ENCODE measurements at regions not wholly inside any gene's neighbourhood (a gene's known extent, or its start where the extent isn't known, plus 50 kb on each side); places are given as distances from the start of the nearest gene placed in this dataset.

DNA sequence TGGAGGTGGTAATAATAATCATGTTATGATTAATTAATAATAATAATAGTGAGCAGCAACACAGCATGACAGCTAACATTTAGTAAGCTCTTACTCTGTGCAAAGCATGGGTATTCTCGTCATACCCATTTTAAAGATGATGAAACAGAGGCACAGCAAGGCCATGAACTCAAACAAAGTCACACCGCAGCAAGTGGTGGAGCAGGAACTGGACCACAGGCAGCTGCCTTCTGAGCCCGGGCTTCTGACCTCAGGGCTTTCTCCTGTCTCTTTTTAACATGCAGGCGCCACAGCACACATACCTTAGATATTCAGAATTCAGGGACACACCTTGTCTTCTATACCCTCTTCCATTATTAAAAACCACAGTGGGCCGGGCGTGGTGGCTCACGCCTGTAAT lies 50.7 kb upstream of the SPATA12 start:
- no peak for DNase-seq

DNA sequence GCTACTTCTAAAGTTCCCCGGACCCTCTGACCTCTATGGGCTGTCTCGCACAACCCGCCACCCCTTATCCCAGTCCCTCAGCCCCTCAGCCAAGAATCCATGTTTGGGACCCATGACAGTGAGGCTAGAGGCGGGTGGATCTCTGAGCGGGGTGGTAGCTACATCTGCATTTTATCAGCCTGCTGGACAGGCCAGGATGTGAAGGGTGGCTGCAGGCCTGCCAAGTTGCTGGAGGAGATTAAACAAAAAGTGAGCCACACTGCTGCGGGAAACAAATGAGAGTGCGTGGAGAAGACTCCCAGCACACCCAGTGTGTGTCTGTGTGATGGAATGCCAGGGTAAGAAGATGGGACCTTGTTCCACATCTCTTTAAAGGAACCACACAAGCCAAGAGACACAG lies 51.1 kb upstream of the SPATA12 start:
- no peak for DNase-seq

DNA sequence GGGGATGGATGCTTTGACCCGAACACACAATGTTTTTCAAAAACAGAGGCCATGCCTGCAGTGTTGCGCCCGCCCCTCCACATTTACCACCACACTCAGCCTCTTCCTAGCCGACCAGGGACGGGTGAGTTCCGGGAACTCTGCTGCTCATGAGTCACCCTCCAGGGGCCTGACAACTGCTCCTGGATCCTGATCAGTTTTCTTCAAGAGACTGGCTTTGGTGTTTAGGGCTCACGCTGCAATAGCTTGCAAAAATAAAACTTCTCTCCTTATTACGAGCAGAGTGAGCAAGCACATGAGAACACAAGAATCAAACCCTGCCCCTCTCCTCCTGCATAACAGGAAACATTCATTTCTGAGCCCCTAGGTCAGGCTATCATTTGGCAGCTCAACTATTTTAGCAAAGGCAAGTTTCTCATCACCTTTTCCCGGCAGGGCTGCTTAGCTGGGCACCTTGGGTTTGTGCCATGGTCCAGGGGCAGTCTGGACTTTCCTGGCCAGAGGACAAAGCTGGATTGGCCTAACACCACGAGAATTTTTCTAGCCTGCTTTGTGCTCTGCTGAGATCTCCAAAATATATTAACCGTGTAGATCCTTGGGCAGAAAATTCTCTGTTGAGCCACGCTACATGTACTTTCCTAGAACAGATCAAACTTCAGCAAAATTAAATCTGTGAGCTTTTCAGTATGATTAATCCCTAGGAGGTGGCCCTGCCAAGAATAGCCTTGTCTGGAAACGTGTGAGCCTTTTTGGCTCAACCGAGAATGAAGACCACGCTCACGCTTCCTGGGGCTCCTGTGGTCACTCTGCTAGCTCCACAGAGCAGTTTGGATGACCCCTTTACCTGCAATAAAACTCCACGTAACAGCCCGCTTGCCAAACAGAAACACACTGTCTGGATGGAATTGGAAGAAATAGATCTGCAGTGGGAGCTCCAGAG lies 52.7 kb upstream of the SPATA12 start:
- no peak for DNase-seq

DNA sequence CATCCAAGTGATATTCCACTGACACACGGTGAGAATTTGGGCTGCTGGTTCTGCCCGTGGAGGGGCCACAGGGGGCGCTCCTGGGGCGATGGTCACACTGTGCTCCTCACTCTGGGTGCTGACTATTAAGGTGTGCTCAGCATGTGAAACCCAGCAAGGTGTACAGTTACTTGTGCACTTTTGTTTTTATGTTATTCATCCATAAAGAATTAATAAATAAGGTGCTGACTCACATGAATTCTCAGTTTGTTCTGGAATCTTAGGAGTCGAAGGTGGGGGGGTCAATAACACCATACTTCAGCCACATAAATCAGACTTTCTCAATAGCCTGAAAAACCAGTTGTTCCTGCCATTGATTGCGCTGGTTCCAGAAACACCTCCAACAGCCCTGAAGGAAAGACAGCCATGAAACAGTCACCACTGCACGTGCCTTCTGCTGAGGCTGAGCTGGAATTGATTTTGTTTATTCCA lies 53.5 kb upstream of the SPATA12 start:
- no peak for DNase-seq

DNA sequence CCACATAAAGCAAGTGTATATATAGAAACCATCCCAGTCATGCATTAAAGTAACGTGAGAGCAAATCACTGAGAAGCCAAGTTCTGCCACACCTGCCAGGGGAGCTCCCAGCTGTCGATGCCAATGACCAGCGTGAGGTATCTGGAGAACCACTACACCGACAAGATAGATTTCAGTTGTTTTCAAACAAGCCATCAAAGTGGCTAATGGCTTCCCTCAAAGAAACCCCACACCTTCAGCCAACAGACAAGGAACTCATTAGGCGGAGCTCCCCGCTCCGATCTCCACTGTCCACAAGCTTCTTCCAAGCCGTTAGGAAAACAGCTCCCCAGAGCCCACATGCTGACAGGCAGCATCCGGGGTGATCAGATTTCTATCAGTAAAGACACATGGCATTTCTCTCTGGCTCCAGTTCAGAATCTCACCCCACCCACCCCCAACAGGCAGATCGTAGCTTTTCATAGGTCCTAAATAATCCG lies 54.2 kb upstream of the SPATA12 start:
- DNase-seq = no peak

DNA sequence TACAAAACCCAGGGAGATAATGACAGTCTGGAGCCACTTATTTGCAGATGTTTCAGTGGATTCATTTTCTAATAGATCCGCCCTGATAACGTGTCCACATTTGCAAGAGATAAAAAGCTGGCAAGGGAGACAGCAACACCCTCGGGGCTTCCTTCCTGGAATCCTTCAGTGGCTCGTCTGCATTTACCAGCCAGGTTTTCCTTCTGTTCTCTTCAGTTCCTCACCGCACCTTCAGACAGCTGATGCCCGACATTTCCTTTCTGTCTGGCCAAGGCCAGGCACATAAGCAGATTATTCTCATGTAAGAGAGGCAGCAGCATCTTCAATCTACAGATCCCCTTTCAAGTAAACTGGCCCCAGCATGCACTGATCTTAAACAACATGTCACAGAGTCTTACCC lies 56.2 kb upstream of the SPATA12 start:
- DNase-seq = no peak

DNA sequence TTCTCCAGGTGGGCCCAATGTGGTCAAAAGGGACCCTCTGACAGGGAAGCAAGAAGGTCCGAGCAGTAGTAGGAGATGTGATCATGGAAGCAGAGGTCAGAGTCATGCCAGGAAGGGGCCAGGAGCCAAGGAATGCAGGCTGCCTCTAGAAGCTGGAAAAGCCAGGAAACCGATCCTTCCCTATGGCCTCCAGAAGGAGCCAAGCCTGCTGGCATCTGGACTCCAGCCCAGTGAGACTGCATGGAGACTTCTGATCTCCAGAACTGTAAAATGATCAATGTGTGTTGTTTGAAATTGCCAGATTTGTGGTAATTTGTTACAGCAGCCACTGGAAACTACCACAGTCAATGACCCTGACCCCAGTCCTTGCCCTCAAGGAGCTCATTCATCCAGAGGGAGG lies 56.8 kb upstream of the SPATA12 start:
- no peak for DNase-seq

DNA sequence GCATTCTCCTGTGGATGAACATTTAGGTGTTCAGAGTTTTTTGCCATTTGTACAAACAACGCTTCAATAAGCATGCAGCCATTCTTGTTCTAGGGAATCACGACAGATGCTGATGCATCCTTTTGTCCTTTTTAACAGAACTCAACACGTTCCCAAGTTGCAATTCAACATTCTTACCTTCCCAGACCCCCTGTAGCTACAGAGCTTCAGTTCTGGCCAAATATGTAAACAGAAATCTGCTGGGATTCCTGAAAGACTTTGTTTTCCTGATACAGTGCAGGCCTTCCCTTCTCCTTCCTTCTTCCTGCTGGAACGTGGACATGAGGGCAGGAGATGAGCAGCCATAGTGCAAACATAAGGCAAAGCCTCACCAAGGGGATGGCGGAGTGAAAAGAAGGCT lies 59.1 kb upstream of the SPATA12 start:
- no peak for DNase-seq

DNA sequence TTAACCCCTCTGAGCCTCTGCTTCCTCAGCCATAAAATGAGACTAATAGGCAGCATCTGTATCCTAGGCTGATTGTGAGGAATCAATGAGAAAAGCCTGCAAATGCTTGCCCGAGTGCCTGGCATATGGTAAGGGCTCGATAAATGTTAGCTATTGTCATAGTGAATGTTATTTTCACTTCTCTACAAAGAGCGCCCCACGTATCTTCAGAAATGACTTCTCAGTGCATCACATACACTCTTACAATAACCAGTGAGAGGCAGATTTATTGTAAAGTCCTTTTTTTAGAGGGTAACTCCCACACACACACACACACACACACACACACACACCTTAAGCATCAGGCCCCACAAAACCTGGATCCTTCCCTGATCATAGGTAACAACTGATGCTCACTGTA lies 60.5 kb upstream of the SPATA12 start:
- no peak for DNase-seq

DNA sequence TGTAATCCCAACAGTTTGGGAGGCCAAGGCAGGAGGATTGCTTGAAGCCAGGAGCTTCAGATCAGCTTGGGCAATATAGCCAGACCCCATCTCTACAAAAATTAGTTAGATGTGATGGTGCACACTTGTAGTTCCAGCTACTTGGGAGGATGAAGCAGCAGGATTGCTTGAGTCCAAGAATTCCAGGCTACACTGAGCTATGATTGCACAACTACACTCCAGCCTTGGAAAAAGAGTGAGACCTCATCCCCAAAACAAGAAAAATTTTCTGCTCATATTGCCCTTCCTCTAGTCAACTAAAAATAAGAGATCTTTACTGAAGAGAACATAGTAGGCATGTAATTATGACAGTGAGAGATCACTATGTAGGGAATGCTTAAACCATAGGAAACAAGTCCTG lies 60.9 kb upstream of the SPATA12 start:
- DNase-seq = no peak

DNA sequence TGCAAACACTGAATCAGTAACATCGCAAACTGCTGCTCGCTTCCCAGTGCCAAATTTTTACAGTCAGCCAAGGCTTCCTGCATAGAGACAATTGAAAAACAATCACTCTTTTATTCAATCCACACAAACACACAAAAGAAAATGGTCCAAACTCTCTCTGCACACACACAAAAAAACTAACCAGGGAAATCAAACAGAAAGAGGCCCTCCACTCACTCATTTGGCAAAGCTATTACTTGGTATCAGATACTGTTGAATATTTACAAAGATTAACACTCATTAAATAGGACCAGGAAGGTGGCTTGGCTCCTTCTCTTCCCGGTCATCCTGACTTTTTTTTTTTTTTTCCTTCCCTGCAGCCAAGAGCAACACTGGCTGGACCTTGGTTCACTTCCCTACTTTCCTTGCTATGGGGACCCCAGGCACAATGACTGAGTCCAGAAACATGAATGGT lies 62.4 kb upstream of the SPATA12 start:
- DNase-seq = no peak

DNA sequence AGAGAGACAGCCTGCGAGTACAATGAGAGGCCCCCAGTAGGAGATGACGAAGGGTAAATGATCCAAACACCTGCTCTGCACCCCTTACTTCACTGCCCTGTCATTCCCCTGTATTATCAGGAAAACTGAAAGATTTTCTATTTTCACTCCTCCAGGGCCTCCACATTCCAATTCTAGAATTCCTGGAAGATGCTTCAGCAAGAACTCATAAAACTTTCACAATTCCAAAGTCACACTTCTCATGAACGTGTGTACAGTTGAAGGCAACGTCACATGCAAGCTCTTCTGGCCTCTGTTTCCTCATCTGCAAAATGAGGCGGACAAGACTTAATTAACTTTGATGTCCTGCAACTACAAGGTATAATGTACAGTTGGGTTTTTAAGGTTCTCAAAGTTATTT lies 62.8 kb upstream of the SPATA12 start:
- no peak for DNase-seq

DNA sequence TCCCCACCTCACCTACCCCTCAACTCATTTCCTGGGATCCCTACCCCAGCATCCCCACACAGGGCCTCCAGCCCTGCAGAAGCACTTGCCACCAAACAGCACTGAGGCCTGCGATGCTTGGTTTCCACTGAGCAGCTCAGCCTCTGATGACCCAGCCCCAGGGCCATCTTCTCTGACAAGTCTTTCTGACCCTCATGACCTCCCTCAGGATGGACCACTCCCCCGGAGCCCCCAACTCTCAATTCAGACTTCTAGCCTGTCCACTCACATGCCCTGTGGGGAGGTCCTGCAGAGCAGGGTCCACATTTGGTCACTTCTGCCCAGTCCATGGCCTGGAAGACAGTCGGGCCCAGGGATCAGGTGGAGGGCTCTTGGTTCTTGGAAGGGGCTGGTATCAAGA lies 63.4 kb upstream of the SPATA12 start:
- no peak for DNase-seq

DNA sequence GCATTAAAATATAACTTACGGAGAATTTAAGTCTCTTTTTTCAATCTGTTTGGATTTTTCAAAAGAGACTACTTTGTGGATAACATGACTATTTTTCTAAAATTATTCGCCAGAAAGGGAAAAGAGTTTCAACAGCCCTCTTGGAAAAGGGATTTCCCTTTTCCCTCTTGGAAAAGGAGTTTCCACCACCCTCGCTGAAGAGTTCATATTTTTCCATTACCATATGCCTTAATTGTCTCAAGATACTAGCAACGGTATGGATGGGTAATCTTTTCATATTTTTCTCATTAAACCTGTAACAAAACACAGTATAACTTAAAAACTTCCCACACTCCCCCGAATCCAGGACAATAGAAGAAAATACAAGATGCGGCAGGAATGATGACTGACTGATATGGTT lies 66.1 kb upstream of the SPATA12 start:
- no peak for DNase-seq

DNA sequence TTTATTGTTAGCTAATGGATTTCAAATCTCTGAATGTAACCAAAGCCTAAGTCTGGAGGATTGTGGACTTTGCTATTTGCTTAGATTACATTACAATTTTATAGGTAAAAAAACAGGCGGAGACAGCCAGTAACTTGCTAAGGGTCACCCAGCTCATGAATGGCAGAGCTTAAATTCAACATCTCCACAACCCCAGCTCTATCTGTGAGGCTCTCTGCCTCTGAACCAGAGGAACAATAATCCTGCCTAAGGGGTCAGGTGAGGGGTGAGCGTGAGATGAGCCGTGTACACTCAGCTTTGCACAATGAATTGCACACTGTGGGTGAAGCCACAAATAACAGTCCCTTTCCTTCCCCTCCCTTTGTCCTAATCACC lies 69.8 kb upstream of the SPATA12 start:
- DNase-seq = no peak

DNA sequence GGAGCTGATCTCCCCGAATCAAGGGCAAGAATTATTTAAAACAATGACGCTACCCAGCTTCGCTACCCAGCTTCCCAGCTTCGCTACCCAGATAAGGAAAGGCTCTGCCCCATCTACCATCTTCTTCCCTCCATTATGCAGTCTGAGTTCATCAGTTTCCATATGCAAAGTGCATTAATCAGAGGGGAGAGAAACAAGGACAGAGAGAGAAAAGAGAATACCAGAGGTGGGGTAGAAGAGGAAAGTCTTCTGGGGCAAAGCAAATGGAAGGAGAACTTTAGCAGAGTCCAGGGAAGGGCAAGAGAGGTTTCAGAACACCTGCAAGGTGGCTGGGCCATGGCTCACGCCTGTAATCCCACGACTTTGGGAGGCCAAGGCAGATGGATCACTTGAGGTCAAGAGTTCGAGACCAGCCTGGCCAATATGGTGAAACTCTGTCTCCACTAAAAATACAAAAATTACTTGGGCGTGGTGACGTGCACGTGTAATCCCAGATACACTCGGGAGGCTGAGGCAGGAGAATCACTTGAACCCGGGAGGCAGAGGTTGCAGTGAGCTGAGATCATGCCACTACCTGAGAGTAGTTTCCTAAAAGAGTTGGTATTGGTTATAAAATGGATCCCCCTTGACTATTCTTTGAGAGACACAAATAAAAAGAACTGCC lies 70.4 kb upstream of the SPATA12 start:
- no peak for DNase-seq

DNA sequence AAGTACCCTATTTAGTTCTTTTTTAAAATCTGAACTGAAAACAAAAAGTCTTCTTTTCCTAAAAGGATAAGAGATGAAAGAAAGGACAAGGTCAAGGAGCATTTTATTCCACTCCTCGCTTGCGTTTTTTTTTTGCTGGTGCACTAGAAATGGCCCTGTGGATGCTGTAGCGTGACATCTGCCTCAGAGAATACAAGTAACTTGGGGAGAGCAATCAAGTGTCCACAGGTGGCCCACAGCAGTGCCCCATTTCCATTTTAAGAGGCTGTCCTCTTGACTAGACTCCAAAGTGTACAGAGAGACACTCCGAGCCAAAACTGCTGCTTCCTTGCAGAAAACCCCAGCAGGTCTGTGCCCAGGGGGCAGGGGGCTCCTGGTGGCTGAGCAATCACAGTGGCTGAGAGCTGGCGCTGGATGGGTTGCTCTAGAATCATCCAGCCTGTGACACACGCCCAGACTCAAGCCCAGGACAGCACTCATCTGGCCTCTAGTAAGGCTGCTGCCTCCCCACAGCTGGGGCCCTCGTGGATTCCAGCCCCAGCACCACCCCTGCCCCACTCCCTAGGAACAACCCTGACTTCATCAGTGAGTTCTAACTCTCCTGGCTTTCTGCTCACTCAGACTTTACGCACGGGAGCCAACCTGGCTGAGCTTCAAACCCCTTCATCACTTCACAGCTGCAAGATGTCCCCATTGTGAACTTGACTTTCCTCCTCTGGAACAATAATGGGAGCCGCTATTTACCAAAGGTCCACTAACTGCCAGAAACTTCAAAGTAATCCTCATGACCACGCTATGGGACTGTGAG lies 71.1 kb upstream of the SPATA12 start:
- no peak for DNase-seq

DNA sequence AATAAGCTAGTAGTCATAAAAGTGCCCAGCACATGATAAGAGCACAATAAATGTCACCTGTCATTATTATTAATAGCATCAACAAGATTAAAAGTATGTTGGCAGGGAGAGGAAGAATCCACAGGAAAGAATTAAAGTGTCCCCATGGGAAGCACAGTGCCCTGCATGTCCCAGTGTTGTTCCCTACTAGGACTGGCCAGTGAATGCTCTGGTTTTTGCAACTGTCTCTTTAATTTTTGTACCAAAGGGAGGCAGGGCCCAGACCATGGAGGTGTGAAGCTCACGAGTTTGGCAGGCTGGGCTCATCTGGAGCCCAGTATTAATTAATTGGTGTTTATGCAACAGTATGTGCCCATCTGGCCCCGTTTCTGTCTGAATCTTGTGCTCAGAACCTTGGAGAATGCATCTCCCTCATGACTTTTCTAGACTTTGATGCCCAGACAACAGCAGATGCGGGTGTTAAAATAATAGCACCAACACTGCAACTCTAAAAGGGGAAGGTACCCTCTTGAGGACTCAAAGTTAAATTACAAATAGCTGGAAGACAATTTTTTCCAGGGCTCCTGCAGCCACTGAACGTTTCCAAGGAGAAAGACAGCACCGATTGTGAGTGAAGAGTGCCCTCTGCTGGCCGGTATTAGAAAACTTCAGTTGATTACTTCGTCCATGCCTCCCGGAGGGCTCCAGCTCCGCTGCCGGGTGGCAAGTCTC lies 71.9 kb upstream of the SPATA12 start:
- DNase-seq = no peak

DNA sequence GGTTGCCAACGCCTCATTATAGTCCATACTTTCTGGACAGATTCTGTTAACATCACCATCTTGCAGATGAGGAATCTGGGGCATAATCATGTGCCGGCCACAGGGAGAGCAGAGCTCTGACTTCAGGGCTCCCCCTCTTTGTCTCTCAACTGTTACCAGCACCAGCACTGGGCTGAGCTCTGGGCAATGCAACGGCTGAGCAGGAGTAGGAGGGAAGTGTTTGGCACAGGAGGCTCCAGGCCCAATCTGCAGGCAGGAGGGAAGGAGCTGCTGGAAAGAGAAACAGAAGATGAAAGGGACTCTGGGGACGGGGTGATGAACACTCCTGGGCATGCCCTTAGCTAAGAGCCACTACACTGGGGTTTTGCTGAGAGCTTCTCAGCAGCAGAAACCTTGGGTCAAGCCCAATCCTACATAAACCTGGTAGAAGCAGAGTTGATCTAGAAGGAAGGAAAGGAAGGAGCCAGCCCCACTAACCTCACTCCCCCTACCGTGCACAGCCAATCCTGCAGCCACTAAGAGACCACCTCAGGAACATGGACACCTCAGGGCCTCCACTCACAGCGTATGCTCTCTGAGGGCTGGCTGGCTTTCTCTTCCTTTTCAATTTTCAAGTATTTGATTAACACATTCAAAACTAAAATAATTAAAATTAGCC lies 73.1 kb upstream of the SPATA12 start:
- DNase-seq = no peak

DNA sequence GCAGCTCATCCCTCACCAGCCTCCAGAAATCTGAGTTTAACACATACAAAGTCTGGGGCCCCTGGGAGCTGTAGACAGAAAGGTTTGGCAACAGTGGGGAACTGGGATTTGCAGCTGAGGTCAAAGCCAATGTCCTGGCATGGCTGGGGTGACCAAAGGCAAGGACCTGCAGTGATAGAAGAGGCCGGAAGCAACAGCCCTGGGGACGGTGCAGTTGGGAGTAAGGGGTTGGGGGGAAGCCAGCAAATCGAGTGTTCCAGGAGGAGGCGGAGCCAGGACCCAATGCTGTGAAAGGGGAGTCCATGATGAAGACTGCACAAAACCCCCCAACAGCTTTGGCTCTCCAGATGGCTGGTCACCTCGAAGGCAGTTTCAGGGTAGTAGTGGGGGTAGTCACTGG lies 74.1 kb upstream of the SPATA12 start:
- no peak for DNase-seq

DNA sequence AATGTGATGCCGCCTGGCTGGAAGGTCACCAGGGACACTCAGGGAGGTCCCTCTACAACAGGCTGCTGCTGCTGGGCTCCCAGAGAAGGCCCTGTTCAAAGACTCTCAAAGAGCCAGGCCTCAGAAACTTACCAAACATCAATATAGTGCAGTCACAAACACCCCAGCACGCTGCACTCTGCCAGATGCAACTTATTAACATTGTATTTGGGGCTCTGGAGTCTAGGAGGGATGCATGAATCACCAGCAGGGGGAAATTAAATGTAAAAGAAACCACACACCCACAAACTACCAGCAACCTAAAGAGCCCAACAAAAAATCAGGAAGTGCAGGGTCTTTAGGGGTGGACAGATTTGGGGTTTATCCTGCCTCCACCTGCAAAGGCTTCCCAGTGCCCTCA lies 74.6 kb upstream of the SPATA12 start:
- DNase-seq = no peak

DNA sequence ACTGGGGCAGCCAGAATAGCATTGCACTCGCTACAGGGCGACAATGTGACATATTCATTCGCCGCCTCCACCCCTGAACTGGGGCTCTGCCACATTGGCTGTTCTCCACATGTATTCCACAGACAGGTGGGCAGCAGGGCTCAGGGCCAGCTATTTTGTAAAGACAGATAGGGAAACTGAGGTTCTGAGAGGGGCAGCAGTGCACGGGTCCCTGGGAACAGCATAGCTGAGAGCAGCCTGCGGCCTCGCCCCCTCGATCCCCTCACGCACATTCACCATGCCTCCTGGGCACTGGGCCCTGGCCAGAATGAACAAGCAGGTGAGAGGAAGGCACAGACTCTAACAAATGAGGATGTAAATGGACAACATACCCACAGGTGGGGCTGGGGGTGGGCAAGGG lies 75.0 kb upstream of the SPATA12 start:
- DNase-seq = no peak
